Ishikawa (cell line): ENCODE measurements at regions not wholly inside any gene's neighbourhood (a gene's known extent, or its start where the extent isn't known, plus 50 kb on each side); places are given as distances from the start of the nearest gene placed in this dataset.

Experiments
- CEBPB ChIP-seq: IDR thresholded peaks from 2 replicates; pipeline ENCODE4 v1.6.1; 2012
- CREB1 ChIP-seq: IDR thresholded peaks from 2 replicates; pipeline ENCODE4 v1.6.1; 2012; ENCODE audit warnings: low read depth
- EGR1 ChIP-seq: IDR thresholded peaks from 2 replicates; pipeline ENCODE4 v1.6.1; 2012
- EP300 ChIP-seq: IDR thresholded peaks from 2 replicates; pipeline ENCODE4 v1.6.1; 2012; ENCODE audit warnings: borderline replicate concordance
- FOXM1 ChIP-seq: IDR thresholded peaks from 2 replicates; pipeline ENCODE4 v1.6.1; 2012; ENCODE audit warnings: low read depth, borderline replicate concordance
- NFIC ChIP-seq: IDR thresholded peaks from 2 replicates; pipeline ENCODE4 v1.6.1; 2012
- RAD21 ChIP-seq: IDR thresholded peaks from 2 replicates; pipeline ENCODE4 v1.6.1; 2012; ENCODE audit warnings: low read depth
- REST ChIP-seq: IDR thresholded peaks from 2 replicates; pipeline ENCODE4 v1.6.1; 2012; ENCODE audit warnings: low read depth, mild to moderate bottlenecking
- TAF1 ChIP-seq: IDR thresholded peaks from 2 replicates; pipeline ENCODE4 v1.6.1; 2012; ENCODE audit warnings: low read depth, mild to moderate bottlenecking
- TCF12 ChIP-seq: IDR thresholded peaks from 2 replicates; pipeline ENCODE4 v1.6.1; 2012; ENCODE audit warnings: low read depth
- TEAD4 ChIP-seq: IDR thresholded peaks from 2 replicates; pipeline ENCODE4 v1.6.1; 2012
- YY1 ChIP-seq: IDR thresholded peaks from 2 replicates; pipeline ENCODE4 v1.6.1; 2012; ENCODE audit warnings: low read depth
- ZBTB7A ChIP-seq: IDR thresholded peaks from 2 replicates; pipeline ENCODE4 v1.6.1; 2012; ENCODE audit warnings: low read depth
- TF ChIP-seq, protein P1 (sequence below): IDR thresholded peaks from 2 replicates; pipeline ENCODE4 v1.6.1; 2012
- TF ChIP-seq, protein P2 (sequence below): IDR thresholded peaks from 2 replicates; pipeline ENCODE4 v1.6.1; 2012

DNA sequence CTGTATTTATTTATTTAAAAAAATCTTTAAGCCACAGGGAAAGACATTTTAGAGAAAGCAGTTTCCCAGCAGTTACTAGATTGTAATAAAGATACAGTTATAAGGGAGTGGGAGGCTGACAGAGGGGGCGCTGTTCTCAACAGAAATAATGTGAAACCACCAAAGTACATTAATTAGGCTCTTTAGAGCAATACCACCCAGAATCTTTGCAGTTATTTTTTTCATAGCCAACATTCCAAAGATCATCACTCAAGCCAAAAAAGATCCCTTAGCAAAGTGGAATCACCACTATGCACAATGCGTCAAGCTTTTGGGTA lies 331.3 kb upstream of the DEFB112 start:
- no peak for TF ChIP-seq RAD21
- no peak for TF ChIP-seq EGR1
- no peak for TF ChIP-seq CEBPB
- no peak for TF ChIP-seq ZBTB7A
- TF ChIP-seq TAF1: no peak
- TF ChIP-seq, protein P1, sequence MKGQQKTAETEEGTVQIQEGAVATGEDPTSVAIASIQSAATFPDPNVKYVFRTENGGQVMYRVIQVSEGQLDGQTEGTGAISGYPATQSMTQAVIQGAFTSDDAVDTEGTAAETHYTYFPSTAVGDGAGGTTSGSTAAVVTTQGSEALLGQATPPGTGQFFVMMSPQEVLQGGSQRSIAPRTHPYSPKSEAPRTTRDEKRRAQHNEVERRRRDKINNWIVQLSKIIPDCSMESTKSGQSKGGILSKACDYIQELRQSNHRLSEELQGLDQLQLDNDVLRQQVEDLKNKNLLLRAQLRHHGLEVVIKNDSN: no peak
- TF ChIP-seq EP300: no peak
- TF ChIP-seq, protein P2, sequence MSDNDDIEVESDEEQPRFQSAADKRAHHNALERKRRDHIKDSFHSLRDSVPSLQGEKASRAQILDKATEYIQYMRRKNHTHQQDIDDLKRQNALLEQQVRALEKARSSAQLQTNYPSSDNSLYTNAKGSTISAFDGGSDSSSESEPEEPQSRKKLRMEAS: no peak
- TF ChIP-seq TEAD4: no peak

- TF ChIP-seq, protein P2: no peak
- no peak for TF ChIP-seq TAF1
- TF ChIP-seq, protein P1: no peak
- no peak for TF ChIP-seq RAD21
- no peak for TF ChIP-seq EP300
- TF ChIP-seq NFIC: no peak
- no peak for TF ChIP-seq CREB1
- no peak for TF ChIP-seq CEBPB
- TF ChIP-seq ZBTB7A: no peak
- no peak for TF ChIP-seq REST
- TF ChIP-seq YY1: no peak
- no peak for TF ChIP-seq TCF12
- TF ChIP-seq EGR1: no peak
- TF ChIP-seq FOXM1: no peak
These were observed 322.9 kb upstream of the TFAP2D start for GRCh38 chr6:50390416-50390815.

DNA sequence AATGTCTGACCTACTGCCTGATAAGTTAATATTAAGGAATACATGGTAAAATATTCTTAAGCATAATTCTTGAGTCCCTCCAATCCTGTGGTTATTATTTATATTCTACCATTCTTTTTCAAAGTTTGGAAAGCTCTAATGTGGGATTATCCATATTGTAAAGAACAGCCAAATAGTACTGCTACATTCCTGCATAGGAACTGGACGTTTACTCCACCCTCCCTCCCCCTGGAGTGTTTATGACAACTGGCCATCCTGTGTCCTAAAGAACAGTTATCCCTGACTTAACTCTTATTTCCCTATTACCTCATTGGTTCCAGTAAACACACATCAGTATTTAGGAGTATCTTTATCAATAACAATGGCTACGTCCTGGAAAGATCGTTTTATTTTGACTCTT lies 308.7 kb upstream of the TFAP2D start:
- TF ChIP-seq REST: no peak
- TF ChIP-seq, protein P2: no peak
- no peak for TF ChIP-seq EP300
- TF ChIP-seq, protein P1: no peak
- TF ChIP-seq FOXM1: no peak
- TF ChIP-seq ZBTB7A: no peak
- TF ChIP-seq YY1: no peak
- no peak for TF ChIP-seq TAF1
- no peak for TF ChIP-seq CEBPB
- TF ChIP-seq TCF12: no peak
- TF ChIP-seq CREB1: no peak
- TF ChIP-seq NFIC: no peak
- no peak for TF ChIP-seq TEAD4
- no peak for TF ChIP-seq RAD21
- no peak for TF ChIP-seq EGR1

- no peak for TF ChIP-seq FOXM1
These were observed 302.7 kb upstream of the TFAP2D start for GRCh38 chr6:50410579-50410978.

GRCh38 chr6:50427267-50427666 lies 286.1 kb upstream of the TFAP2D start:
- TF ChIP-seq TEAD4: no peak
- TF ChIP-seq, protein P1: no peak
- no peak for TF ChIP-seq ZBTB7A
- TF ChIP-seq YY1: no peak
- no peak for TF ChIP-seq CREB1
- TF ChIP-seq FOXM1: no peak
- TF ChIP-seq RAD21: no peak
